Neural cell (in vitro differentiated cells): ENCODE measurements at regions not wholly inside any gene's neighbourhood (a gene's known extent, or its start where the extent isn't known, plus 50 kb on each side); places are given as distances from the start of the nearest gene placed in this dataset.

Source experiments
- H2AFZ ChIP-seq: fragments of 200-600, 300-800 bp; sonication (generic), shearing (Covaris generic); 2 replicates; pipeline ENCODE4 v1.6.0; 2014; ENCODE audit warnings: low read depth, mild to moderate bottlenecking, antibody characterized with exemption, low read length, moderate library complexity
- H3F3A ChIP-seq: fragments of 200-600 bp; shearing (Covaris generic); 2 replicates; pipeline ENCODE4 v1.6.1; 2016; ENCODE audit warnings: mild to moderate bottlenecking, moderate library complexity, mixed read lengths, antibody characterized with exemption, low read length; ENCODE audit not compliant: insufficient read depth, poor library complexity, severe bottlenecking
- H3K27ac ChIP-seq: fragments of 200-600, 300-800 bp; sonication (generic), shearing (Covaris generic); 2 replicates; pipeline ENCODE4 v1.5.1; 2014; ENCODE audit warnings: mild to moderate bottlenecking, low read length, moderate library complexity
- H3K27me3 ChIP-seq: fragments of 300-800, 200-600 bp; sonication (generic), shearing (Covaris generic); 2 replicates; pipeline ENCODE4 v1.6.0; 2014; ENCODE audit warnings: mild to moderate bottlenecking, low read depth, low read length, moderate library complexity; ENCODE audit not compliant: insufficient read depth
- H3K36me3 ChIP-seq: fragments of 300-800, 200-600 bp; sonication (generic), shearing (Covaris generic); 2 replicates; pipeline ENCODE4 v1.5.1; 2014; ENCODE audit warnings: mild to moderate bottlenecking, antibody characterized with exemption, low read length, moderate library complexity; ENCODE audit not compliant: insufficient read depth
- H3K4me2 ChIP-seq: fragments of 300-800, 200-600 bp; sonication (generic), shearing (Covaris generic); 2 replicates; pipeline ENCODE4 v1.6.0; 2014; ENCODE audit warnings: mild to moderate bottlenecking, low read length
- H3K4me3 ChIP-seq: fragments of 300-800, 200-600 bp; sonication (generic), shearing (Covaris generic); 2 replicates; pipeline ENCODE4 v1.5.1; 2014; ENCODE audit warnings: mild to moderate bottlenecking, low read length, moderate library complexity
- H3K79me2 ChIP-seq: fragments of 200-600 bp; shearing (Covaris generic); replicated peaks from 2 replicates; pipeline ENCODE4 v1.6.0; 2014; ENCODE audit warnings: mild to moderate bottlenecking, low read length, moderate library complexity; ENCODE audit not compliant: insufficient read depth
- H3K9ac ChIP-seq: fragments of 300-800, 200-600 bp; sonication (generic), shearing (Covaris generic); 2 replicates; pipeline ENCODE4 v1.6.1; 2016; ENCODE audit warnings: mild to moderate bottlenecking, low read length, mixed read lengths
- H3K9me2 ChIP-seq: fragments of 200-600 bp; shearing (Covaris generic); 2 replicates; pipeline ENCODE4 v1.6.1; 2016; ENCODE audit warnings: mild to moderate bottlenecking, low read length, mixed read lengths; ENCODE audit not compliant: insufficient read depth
- H3K9me3 ChIP-seq: fragments of 200-600, 300-800 bp; sonication (generic), shearing (Covaris generic); 2 replicates; pipeline ENCODE4 v1.6.1; 2016; ENCODE audit warnings: mild to moderate bottlenecking, mixed run types, low read length, moderate library complexity, mixed read lengths
- H4K20me1 ChIP-seq: fragments of 200-600 bp; shearing (Covaris generic); 2 replicates; pipeline ENCODE4 v1.6.1; 2016; ENCODE audit warnings: mild to moderate bottlenecking, mixed run types; ENCODE audit not compliant: insufficient read depth
- EP300 ChIP-seq: fragments of 450-650 bp; conservative IDR thresholded peaks from 2 replicates; pipeline ENCODE4 v1.6.1; 2014; ENCODE audit warnings: antibody characterized with exemption, mild to moderate bottlenecking, moderate library complexity; ENCODE audit not compliant: poor library complexity, severe bottlenecking
- EZH2 ChIP-seq: fragments of 200-600, 300-800 bp; shearing (Covaris generic), sonication (generic); IDR thresholded peaks from 2 replicates; pipeline ENCODE4 v1.6.1; 2014; ENCODE audit warnings: antibody characterized with exemption, low read length, borderline replicate concordance, mild to moderate bottlenecking; ENCODE audit not compliant: insufficient read depth, poor library complexity, severe bottlenecking
- MXI1 ChIP-seq: fragments of 450-650 bp; conservative IDR thresholded peaks from 2 replicates; pipeline ENCODE4 v1.6.1; 2014; ENCODE audit warnings: antibody characterized with exemption, mild to moderate bottlenecking; ENCODE audit not compliant: poor library complexity, severe bottlenecking
- POLR2AphosphoS5 ChIP-seq: IDR thresholded peaks from 2 replicates; pipeline ENCODE4 v1.6.1; 2012
- RAD21 ChIP-seq: fragments of 450-650 bp; conservative IDR thresholded peaks from 2 replicates; pipeline ENCODE4 v1.6.1; 2014; ENCODE audit warnings: antibody characterized with exemption, mild to moderate bottlenecking, moderate library complexity
- SMC3 ChIP-seq: fragments of 450-650 bp; conservative IDR thresholded peaks from 2 replicates; pipeline ENCODE4 v1.6.1; 2014; ENCODE audit warnings: antibody characterized with exemption, mild to moderate bottlenecking, moderate library complexity; ENCODE audit not compliant: poor library complexity
- TAF1 ChIP-seq: IDR thresholded peaks from 2 replicates; pipeline ENCODE4 v1.6.1; 2012; ENCODE audit warnings: low read depth
- TF ChIP-seq, protein P1 (sequence below): fragments of 450-650 bp; IDR thresholded peaks from 2 replicates; pipeline ENCODE4 v1.5.1; 2014; ENCODE audit warnings: antibody characterized with exemption, mild to moderate bottlenecking, moderate library complexity; ENCODE audit not compliant: poor library complexity, severe bottlenecking
- TF ChIP-seq, protein P2 (sequence below): IDR thresholded peaks from 2 replicates; pipeline ENCODE4 v1.6.1; 2012; ENCODE audit warnings: borderline replicate concordance

DNA sequence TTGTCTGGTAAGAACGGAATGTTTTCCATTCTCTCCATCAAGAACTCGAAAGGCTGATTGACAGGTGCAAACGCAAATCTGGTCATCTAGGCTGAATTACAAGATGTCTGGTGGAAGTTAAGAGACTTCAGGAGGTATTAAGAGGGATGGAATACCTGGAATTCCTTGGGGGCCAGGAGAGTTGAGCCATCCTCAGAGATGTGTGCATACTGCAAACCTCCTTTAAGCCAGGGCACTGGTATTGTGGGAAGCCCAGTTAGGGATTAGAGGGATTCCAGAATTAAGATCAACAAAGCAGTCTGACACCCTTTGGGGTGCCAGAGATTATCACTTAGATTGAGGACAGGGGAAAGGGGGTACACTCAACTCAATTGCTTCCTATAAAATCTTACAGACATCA is 151.4 kb downstream of the VCX3A start:
- Histone ChIP-seq H3K27me3 (no peaks in the 10 kb centered on the region), H2AFZ (no peak overlapping the region), H3K79me2 (no peaks in the 10 kb centered on the region), H3K27ac (no peak overlapping the region), H3K9me2 (no peaks in the 10 kb centered on the region), H3K36me3 (no peaks in the 10 kb centered on the region), H3K4me2 (no peak overlapping the region), H3K9me3 (no peaks in the 10 kb centered on the region), H3K4me3 (no peak overlapping the region), H3F3A (no peaks in the 10 kb centered on the region), H3K9ac (no peak overlapping the region), H4K20me1 (no peaks in the 10 kb centered on the region)
- TF ChIP-seq EP300 (no peak), TAF1 (no peak), SMC3 (no peak), MXI1 (no peak)
- TF ChIP-seq, protein P1, sequence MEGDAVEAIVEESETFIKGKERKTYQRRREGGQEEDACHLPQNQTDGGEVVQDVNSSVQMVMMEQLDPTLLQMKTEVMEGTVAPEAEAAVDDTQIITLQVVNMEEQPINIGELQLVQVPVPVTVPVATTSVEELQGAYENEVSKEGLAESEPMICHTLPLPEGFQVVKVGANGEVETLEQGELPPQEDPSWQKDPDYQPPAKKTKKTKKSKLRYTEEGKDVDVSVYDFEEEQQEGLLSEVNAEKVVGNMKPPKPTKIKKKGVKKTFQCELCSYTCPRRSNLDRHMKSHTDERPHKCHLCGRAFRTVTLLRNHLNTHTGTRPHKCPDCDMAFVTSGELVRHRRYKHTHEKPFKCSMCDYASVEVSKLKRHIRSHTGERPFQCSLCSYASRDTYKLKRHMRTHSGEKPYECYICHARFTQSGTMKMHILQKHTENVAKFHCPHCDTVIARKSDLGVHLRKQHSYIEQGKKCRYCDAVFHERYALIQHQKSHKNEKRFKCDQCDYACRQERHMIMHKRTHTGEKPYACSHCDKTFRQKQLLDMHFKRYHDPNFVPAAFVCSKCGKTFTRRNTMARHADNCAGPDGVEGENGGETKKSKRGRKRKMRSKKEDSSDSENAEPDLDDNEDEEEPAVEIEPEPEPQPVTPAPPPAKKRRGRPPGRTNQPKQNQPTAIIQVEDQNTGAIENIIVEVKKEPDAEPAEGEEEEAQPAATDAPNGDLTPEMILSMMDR, result no peak

DNA sequence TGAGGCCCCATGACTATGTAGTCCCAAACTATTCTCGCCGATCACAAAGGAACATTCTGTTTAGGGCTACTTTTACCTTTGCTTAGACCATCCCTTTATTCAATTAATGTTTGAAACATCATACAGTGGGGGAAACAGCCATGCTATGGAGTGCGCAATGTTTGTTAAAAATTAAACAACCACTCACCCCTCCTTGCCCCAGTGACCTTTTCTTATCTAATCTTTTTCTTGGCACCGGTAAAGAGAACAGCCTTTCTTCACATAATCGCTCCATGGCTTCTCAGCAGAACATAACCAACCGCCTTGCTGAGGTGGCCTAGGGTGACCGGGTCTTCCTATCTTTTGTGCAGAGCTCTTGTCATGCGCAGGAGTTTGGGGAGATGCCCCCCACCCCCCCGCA is 152.6 kb downstream of the VCX3A start:
- Histone ChIP-seq H3K9me3 (no peaks in the 10 kb centered on the region), H3K79me2 (no peaks in the 10 kb centered on the region), H3K9me2 (no peaks in the 10 kb centered on the region), H4K20me1 (no peaks in the 10 kb centered on the region), H3K4me3 (no peak overlapping the region), H3K9ac (no peak overlapping the region), H3K36me3 (no peaks in the 10 kb centered on the region), H3F3A (no peaks in the 10 kb centered on the region), H3K27me3 (no peaks in the 10 kb centered on the region), H3K27ac (no peak overlapping the region), H2AFZ (no peak overlapping the region), H3K4me2 (no peak overlapping the region)
- TF ChIP-seq, protein P1, result no peak
- TF ChIP-seq POLR2AphosphoS5, result no peak
- TF ChIP-seq EP300, result no peak
- no peak for TF ChIP-seq RAD21
- TF ChIP-seq, protein P2, sequence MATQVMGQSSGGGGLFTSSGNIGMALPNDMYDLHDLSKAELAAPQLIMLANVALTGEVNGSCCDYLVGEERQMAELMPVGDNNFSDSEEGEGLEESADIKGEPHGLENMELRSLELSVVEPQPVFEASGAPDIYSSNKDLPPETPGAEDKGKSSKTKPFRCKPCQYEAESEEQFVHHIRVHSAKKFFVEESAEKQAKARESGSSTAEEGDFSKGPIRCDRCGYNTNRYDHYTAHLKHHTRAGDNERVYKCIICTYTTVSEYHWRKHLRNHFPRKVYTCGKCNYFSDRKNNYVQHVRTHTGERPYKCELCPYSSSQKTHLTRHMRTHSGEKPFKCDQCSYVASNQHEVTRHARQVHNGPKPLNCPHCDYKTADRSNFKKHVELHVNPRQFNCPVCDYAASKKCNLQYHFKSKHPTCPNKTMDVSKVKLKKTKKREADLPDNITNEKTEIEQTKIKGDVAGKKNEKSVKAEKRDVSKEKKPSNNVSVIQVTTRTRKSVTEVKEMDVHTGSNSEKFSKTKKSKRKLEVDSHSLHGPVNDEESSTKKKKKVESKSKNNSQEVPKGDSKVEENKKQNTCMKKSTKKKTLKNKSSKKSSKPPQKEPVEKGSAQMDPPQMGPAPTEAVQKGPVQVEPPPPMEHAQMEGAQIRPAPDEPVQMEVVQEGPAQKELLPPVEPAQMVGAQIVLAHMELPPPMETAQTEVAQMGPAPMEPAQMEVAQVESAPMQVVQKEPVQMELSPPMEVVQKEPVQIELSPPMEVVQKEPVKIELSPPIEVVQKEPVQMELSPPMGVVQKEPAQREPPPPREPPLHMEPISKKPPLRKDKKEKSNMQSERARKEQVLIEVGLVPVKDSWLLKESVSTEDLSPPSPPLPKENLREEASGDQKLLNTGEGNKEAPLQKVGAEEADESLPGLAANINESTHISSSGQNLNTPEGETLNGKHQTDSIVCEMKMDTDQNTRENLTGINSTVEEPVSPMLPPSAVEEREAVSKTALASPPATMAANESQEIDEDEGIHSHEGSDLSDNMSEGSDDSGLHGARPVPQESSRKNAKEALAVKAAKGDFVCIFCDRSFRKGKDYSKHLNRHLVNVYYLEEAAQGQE, result no peak
- TF ChIP-seq TAF1, result no peak
- TF ChIP-seq MXI1, result no peak
- no peak for TF ChIP-seq EZH2
